Duodenal mucosa (tissue), 2 donors: ENCODE measurements at regions not wholly inside any gene's neighbourhood (a gene's known extent, or its start where the extent isn't known, plus 50 kb on each side); places are given as distances from the start of the nearest gene placed in this dataset.

Source experiments
- H3K27ac ChIP-seq: one replicate; pipeline ENCODE4 v1.7.0; 2013; ENCODE audit warnings: low read depth, low read length
- H3K27me3 ChIP-seq, 2 donors: one replicate each; pipeline ENCODE4 v1.7.0; 2013; ENCODE audit warnings: low read length in 2 of 2, control low read depth in 1 of 2; ENCODE audit not compliant: insufficient read depth in 2 of 2, control insufficient read depth in 1 of 2
- H3K36me3 ChIP-seq, 2 donors: one replicate each; pipeline ENCODE4 v1.7.0; 2013; ENCODE audit warnings: low read length in 2 of 2, control low read depth in 1 of 2; ENCODE audit not compliant: insufficient read depth in 2 of 2, control insufficient read depth in 1 of 2
- H3K4me1 ChIP-seq, 2 donors: one replicate each; pipeline ENCODE4 v1.7.0; 2013; ENCODE audit warnings: low read length in 2 of 2, control low read depth in 1 of 2; ENCODE audit not compliant: insufficient read depth in 2 of 2, control insufficient read depth in 1 of 2
- H3K4me3 ChIP-seq, 2 donors: one replicate each; pipeline ENCODE4 v1.7.0; 2013; ENCODE audit warnings: low read length in 2 of 2, low read depth in 1 of 2
- H3K9ac ChIP-seq, 2 donors: one replicate each; pipeline ENCODE4 v1.7.0; 2013; ENCODE audit warnings: low read length in 2 of 2, low read depth in 1 of 2
- H3K9me3 ChIP-seq, 2 donors: one replicate each; pipeline ENCODE4 v1.7.0; 2013; ENCODE audit warnings: low read length in 2 of 2, control low read depth in 1 of 2; ENCODE audit not compliant: control insufficient read depth in 1 of 2

GRCh38 chrX:10761447-10761846 lies 141.1 kb upstream of the MID1 start:
- Histone ChIP-seq H3K9ac (no peak overlapping the region), H3K4me3 (no peak overlapping the region), H3K27ac (no peak overlapping the region), H3K9me3 (no peaks in the 10 kb centered on the region), H3K4me1 (no peaks in the 10 kb centered on the region), H3K27me3 (no peaks in the 10 kb centered on the region), H3K36me3 (no peaks in the 10 kb centered on the region)

GRCh38 chrX:10769195-10769594 lies 148.8 kb upstream of the MID1 start:
- Histone ChIP-seq H3K4me3 (no peak overlapping the region), H3K27me3 (no peaks in the 10 kb centered on the region), H3K9me3 (no peaks in the 10 kb centered on the region), H3K36me3 (no peaks in the 10 kb centered on the region), H3K9ac (no peak overlapping the region), H3K27ac (no peak overlapping the region), H3K4me1 (no peaks in the 10 kb centered on the region)

- Histone ChIP-seq H3K9me3 (no peaks in the 10 kb centered on the region), H3K36me3 (no peaks in the 10 kb centered on the region), H3K4me1 (no peaks in the 10 kb centered on the region), H3K27me3 (no peaks in the 10 kb centered on the region), H3K4me3 (no peak overlapping the region), H3K27ac (no peak overlapping the region), H3K9ac (no peak overlapping the region)
Observed at GRCh38 chrX:10769696-10770619, 149.6 kb upstream of the MID1 start.

GRCh38 chrX:10773318-10773717 lies 152.9 kb upstream of the MID1 start:
- no peaks in the 10 kb centered on the region for H3K9me3 ChIP-seq
- no peaks in the 10 kb centered on the region for H3K27me3 ChIP-seq
- no peak overlapping the region for H3K9ac ChIP-seq
- no peaks in the 10 kb centered on the region for H3K36me3 ChIP-seq
- H3K4me3 ChIP-seq, result no peak overlapping the region
- no peaks in the 10 kb centered on the region for H3K4me1 ChIP-seq
- no peak overlapping the region for H3K27ac ChIP-seq

GRCh38 chrX:10781847-10782530 lies 161.6 kb upstream of the MID1 start:
- Histone ChIP-seq H3K27me3 (no peaks in the 10 kb centered on the region), H3K27ac (no peak overlapping the region), H3K4me3 (no peak overlapping the region), H3K9me3 (no peaks in the 10 kb centered on the region), H3K4me1 (no peaks in the 10 kb centered on the region), H3K36me3 (no peaks in the 10 kb centered on the region), H3K9ac (no peak overlapping the region)

DNA sequence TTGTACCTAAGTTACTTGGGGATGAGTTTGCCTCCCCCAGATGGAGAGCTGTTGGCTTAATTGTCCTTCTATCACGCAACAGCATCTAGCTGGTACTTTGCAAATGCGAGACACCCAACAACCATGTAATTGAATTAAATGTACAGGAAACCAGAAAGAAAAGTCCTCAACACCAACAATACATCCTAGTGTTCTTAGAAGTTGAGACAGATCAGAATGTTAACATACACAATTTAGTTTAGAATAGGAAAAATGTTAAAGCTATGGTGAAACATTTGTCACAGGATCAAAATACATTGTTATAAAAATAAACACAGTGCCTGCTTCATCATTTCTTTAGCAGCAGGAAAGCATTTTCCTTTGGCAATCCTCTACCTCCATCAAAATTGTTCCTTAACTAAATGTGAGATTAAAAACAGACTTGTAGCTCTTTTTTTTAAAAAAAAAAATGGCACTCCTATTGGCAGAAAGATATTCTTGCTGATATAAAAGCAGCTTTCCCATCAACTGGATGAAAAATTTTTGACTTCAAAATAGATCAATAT lies 163.1 kb upstream of the MID1 start:
- Histone ChIP-seq H3K4me3 (no peak overlapping the region), H3K27me3 (no peaks in the 10 kb centered on the region), H3K27ac (no peak overlapping the region), H3K4me1 (no peaks in the 10 kb centered on the region), H3K36me3 (no peaks in the 10 kb centered on the region), H3K9ac (no peak overlapping the region), H3K9me3 (no peaks in the 10 kb centered on the region)

- no peak overlapping the region for H3K9ac ChIP-seq
- no peak overlapping the region for H3K4me3 ChIP-seq
- H3K27ac ChIP-seq, result no peak overlapping the region
- no peaks in the 10 kb centered on the region for H3K36me3 ChIP-seq
- no peaks in the 10 kb centered on the region for H3K27me3 ChIP-seq
- H3K9me3 ChIP-seq, result no peaks in the 10 kb centered on the region
- H3K4me1 ChIP-seq, result no peaks in the 10 kb centered on the region
Observed at GRCh38 chrX:10787264-10787663, 166.9 kb upstream of the MID1 start.

DNA sequence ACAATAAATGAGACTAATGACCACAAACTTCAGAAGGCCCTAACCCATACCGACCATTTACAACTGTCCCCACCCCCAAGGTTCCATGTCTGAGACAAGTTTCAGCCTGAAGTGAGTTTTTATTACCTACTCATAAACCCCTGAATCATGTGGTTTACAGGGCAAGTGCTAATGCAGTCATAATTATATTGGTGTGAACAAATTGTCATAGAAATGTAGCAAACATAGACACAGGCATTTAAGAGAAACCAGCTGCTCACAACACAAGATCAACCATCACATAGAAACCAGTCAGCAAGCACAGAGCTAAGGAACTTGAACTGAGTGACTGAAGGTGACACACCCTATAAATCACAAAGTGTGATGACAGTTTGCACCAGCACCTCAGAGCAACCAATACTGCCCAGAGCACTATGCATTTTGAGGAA lies 173.8 kb upstream of the MID1 start:
- Histone ChIP-seq H3K9ac (no peak overlapping the region), H3K27ac (no peak overlapping the region), H3K4me1 (peaks cover 0 to 5% of the 10 kb centered on the region in 2 donors), H3K27me3 (no peaks in the 10 kb centered on the region), H3K9me3 (no peaks in the 10 kb centered on the region), H3K4me3 (no peak overlapping the region), H3K36me3 (no peaks in the 10 kb centered on the region)

DNA sequence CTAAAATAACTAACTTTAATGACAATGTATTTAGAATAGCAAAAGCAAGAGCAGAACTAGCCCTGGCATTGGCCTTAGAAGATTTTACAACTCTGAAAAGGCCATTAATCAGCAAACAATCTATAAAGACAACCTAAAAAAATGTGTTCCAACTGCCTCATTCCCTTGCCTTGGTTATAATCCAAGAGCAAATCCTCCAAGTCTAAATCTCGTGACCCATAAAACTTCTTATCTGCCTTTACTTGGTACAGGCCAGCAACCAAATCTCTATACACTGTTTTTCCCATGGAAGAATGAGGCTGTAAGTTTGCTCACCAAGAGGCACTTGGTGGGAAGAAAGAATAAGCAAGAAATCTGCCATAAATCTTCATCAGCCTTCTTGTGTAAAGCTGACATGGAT lies 175.3 kb upstream of the MID1 start:
- no peak overlapping the region for H3K4me3 ChIP-seq
- H3K9me3 ChIP-seq, result no peaks in the 10 kb centered on the region
- H3K9ac ChIP-seq, result no peak overlapping the region
- H3K4me1 ChIP-seq, result peaks cover 0 to 5% of the 10 kb centered on the region in 2 donors
- H3K36me3 ChIP-seq, result no peaks in the 10 kb centered on the region
- H3K27me3 ChIP-seq, result no peaks in the 10 kb centered on the region
- H3K27ac ChIP-seq, result no peak overlapping the region

DNA sequence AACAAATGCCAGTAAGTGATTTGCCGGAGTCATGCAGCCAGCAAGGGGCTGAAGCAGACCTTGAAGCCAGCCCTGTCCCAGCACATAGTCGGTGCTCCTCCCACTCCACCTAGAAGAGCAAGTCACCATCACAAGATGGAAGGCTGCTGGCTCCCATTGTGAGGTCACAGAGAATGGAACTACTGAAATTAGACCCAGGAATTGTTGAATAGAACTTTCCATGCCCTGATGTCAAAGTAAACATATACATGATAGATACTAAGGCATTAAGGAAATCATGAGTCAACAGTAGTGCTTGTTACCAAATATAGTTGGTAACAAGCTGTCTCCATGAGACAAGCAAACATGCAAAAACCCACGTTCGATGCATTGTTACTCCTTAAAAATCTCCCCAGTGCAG lies 177.1 kb upstream of the MID1 start:
- Histone ChIP-seq H3K36me3 (no peaks in the 10 kb centered on the region), H3K4me1 (peaks cover 0 to 5% of the 10 kb centered on the region in 2 donors), H3K27me3 (no peaks in the 10 kb centered on the region), H3K4me3 (no peak overlapping the region), H3K27ac (no peak overlapping the region), H3K9ac (no peak overlapping the region), H3K9me3 (no peaks in the 10 kb centered on the region)
